WERI-Rb-1 (cell line): ENCODE measurements at regions not wholly inside any gene's neighbourhood (a gene's known extent, or its start where the extent isn't known, plus 50 kb on each side); places are given as distances from the start of the nearest gene placed in this dataset.
"Not testable (repeated sequence)": the region's sequence is repeated elsewhere in the genome, so short reads cannot be mapped to it uniquely, and the experiment has no call there.

ENCODE experiments used
- DNase-seq: peaks from one replicate; pipeline ENCODE4 v3.0.0-alpha.2; 2020
- H3K27ac ChIP-seq: fragments of 250-450 bp; sonication (Bioruptor Pico); 2 replicates; pipeline ENCODE4 v1.5.1; 2020; ENCODE audit warnings: mild to moderate bottlenecking, moderate library complexity
- H3K27me3 ChIP-seq: fragments of 250-450 bp; sonication (Bioruptor Pico); 2 replicates; pipeline ENCODE4 v1.5.1; 2021; ENCODE audit warnings: mild to moderate bottlenecking, low read depth, moderate library complexity; ENCODE audit not compliant: insufficient read depth, severe bottlenecking
- H3K36me3 ChIP-seq: fragments of 250-450 bp; sonication (Bioruptor Pico); 2 replicates; pipeline ENCODE4 v1.5.1; 2020; ENCODE audit warnings: mild to moderate bottlenecking, moderate library complexity
- H3K4me3 ChIP-seq: 2 replicates; pipeline ENCODE4 v1.5.1; 2011; ENCODE audit warnings: low read depth, mild to moderate bottlenecking, control low read depth, low read length
- H3K9me3 ChIP-seq: fragments of 250-450 bp; sonication (Bioruptor Pico); 2 replicates; pipeline ENCODE4 v1.5.1; 2021; ENCODE audit warnings: mild to moderate bottlenecking, moderate library complexity; ENCODE audit not compliant: severe bottlenecking
- CTCF ChIP-seq: IDR thresholded peaks from 2 replicates; pipeline ENCODE4 v1.5.1; 2011; ENCODE audit warnings: low read depth, mild to moderate bottlenecking, control low read depth, inconsistent platforms, low read length

- Histone ChIP-seq H3K27ac (no peak overlapping the region), H3K4me3 (peak overlapping the region; percentile 23), H3K9me3 (no peaks in the 10 kb centered on the region), H3K27me3 (peaks cover 16% of the 10 kb centered on the region), H3K36me3 (no peaks in the 10 kb centered on the region)
- no peak for TF ChIP-seq CTCF
- DNase-seq: peak; percentile 25
Observed at GRCh38 chr3:22372292-22373062, 621.5 kb upstream of the ZNF385D start.

GRCh38 chr3:22373182-22373581 lies 622.2 kb upstream of the ZNF385D start:
- Histone ChIP-seq H3K27me3 (peaks cover 16% of the 10 kb centered on the region), H3K36me3 (no peaks in the 10 kb centered on the region), H3K27ac (no peak overlapping the region), H3K4me3 (no peak overlapping the region), H3K9me3 (no peaks in the 10 kb centered on the region)
- DNase-seq: no peak
- TF ChIP-seq CTCF: no peak

- no peak overlapping the region for H3K27ac ChIP-seq
- no peaks in the 10 kb centered on the region for H3K9me3 ChIP-seq
- no peak for TF ChIP-seq CTCF
- H3K4me3 ChIP-seq: no peak overlapping the region
- DNase-seq: no peak
- no peaks in the 10 kb centered on the region for H3K36me3 ChIP-seq
- H3K27me3 ChIP-seq: peaks cover 16% of the 10 kb centered on the region
Observed at GRCh38 chr3:22373827-22374226, 622.8 kb upstream of the ZNF385D start.

GRCh38 chr3:22377421-22377820 lies 626.4 kb upstream of the ZNF385D start:
- H3K27me3 ChIP-seq: peaks cover 7% of the 10 kb centered on the region
- DNase-seq: no peak
- no peaks in the 10 kb centered on the region for H3K9me3 ChIP-seq
- H3K4me3 ChIP-seq: no peak overlapping the region
- TF ChIP-seq CTCF: no peak
- no peak overlapping the region for H3K27ac ChIP-seq
- H3K36me3 ChIP-seq: no peaks in the 10 kb centered on the region

- Histone ChIP-seq H3K9me3 (no peaks in the 10 kb centered on the region), H3K4me3 (no peak overlapping the region), H3K27ac (no peak overlapping the region), H3K36me3 (no peaks in the 10 kb centered on the region), H3K27me3 (no peaks in the 10 kb centered on the region)
- TF ChIP-seq CTCF: no peak
- DNase-seq: no peak
Observed at GRCh38 chr3:22378869-22379268, 627.9 kb upstream of the ZNF385D start.

GRCh38 chr3:22380253-22380652 lies 629.2 kb upstream of the ZNF385D start:
- no peak for TF ChIP-seq CTCF
- H3K27me3 ChIP-seq: no peaks in the 10 kb centered on the region
- H3K9me3 ChIP-seq: no peaks in the 10 kb centered on the region
- H3K36me3 ChIP-seq: no peaks in the 10 kb centered on the region
- H3K27ac ChIP-seq: no peak overlapping the region
- no peak for DNase-seq
- no peak overlapping the region for H3K4me3 ChIP-seq

GRCh38 chr3:22381564-22381963 lies 630.6 kb upstream of the ZNF385D start:
- H3K9me3 ChIP-seq, H3K27me3 ChIP-seq, H3K36me3 ChIP-seq, H3K27ac ChIP-seq, DNase-seq, H3K4me3 ChIP-seq: not testable (repeated sequence)
